Erythroblast (primary cell): ENCODE measurements at regions not wholly inside any gene's neighbourhood (a gene's known extent, or its start where the extent isn't known, plus 50 kb on each side); places are given as distances from the start of the nearest gene placed in this dataset.

Experiments
- GATA1 ChIP-seq: IDR thresholded peaks from 2 replicates; pipeline ENCODE4 v1.6.1; 2011; ENCODE audit warnings: low read depth, mild to moderate bottlenecking, control low read depth, low read length, moderate library complexity
- POLR2A ChIP-seq: IDR thresholded peaks from 2 replicates; pipeline ENCODE4 v1.6.1; 2011; ENCODE audit warnings: mild to moderate bottlenecking, low read length

GRCh38 chr17:65477600-65477999 lies 83.8 kb downstream of the AXIN2 start:
- TF ChIP-seq POLR2A (no peak), GATA1 (no peak)
